ENCODE measurements at regions not wholly inside any gene's neighbourhood (a gene's known extent, or its start where the extent isn't known, plus 50 kb on each side); places are given as distances from the start of the nearest gene placed in this dataset.
"Not testable (repeated sequence)": the region's sequence is repeated elsewhere in the genome, so short reads cannot be mapped to it uniquely, and the experiment has no call there.

- DNase-seq: no peak
Measured at GRCh38 chr6:134821928-134822864, 127.7 kb downstream of the ALDH8A1 start.

GRCh38 chr6:134821397-134821796 lies 128.5 kb downstream of the ALDH8A1 start:
- no peak for DNase-seq

- no peak for DNase-seq
Measured at GRCh38 chr6:134819863-134820800, 129.8 kb downstream of the ALDH8A1 start.

GRCh38 chr6:134819236-134819635 lies 130.7 kb downstream of the ALDH8A1 start:
- no peak for DNase-seq

- DNase-seq: no peak
Measured at GRCh38 chr6:134817448-134817847, 132.5 kb downstream of the ALDH8A1 start.

GRCh38 chr6:134816780-134817179 lies 133.1 kb downstream of the ALDH8A1 start:
- no peak for DNase-seq

GRCh38 chr6:134816300-134816699 lies 133.6 kb downstream of the ALDH8A1 start:
- no peak for DNase-seq

GRCh38 chr6:134814076-134814695 lies 135.7 kb downstream of the ALDH8A1 start:
- DNase-seq: no peak

GRCh38 chr6:134813146-134813545 lies 136.8 kb downstream of the ALDH8A1 start:
- DNase-seq: no peak

- DNase-seq: no peak
Measured at GRCh38 chr6:134810402-134810801, 139.5 kb downstream of the ALDH8A1 start.

GRCh38 chr6:134809130-134809529 lies 140.8 kb downstream of the ALDH8A1 start:
- no peak for DNase-seq

- no peak for DNase-seq
Measured at GRCh38 chr6:134806180-134806798, 143.6 kb downstream of the ALDH8A1 start.

- no peak for DNase-seq
Measured at GRCh38 chr6:134805168-134805567, 144.7 kb downstream of the ALDH8A1 start.

- not testable (repeated sequence) for DNase-seq
Measured at GRCh38 chr6:134804311-134804710, 145.6 kb downstream of the ALDH8A1 start.

GRCh38 chr6:134802426-134803058 lies 147.4 kb downstream of the ALDH8A1 start:
- no peak for DNase-seq

- no peak for DNase-seq
Measured at GRCh38 chr6:134797400-134798113, 152.3 kb downstream of the ALDH8A1 start.

GRCh38 chr6:134795691-134796090 lies 154.2 kb downstream of the ALDH8A1 start:
- DNase-seq: no peak

- no peak for DNase-seq
Measured at GRCh38 chr6:134795001-134795400, 154.9 kb downstream of the ALDH8A1 start.

GRCh38 chr6:134791243-134791843 lies 158.6 kb downstream of the ALDH8A1 start:
- not testable (repeated sequence) for DNase-seq

GRCh38 chr6:134787261-134787877 lies 162.5 kb downstream of the ALDH8A1 start:
- DNase-seq: no peak

All from NCI-H2081 treated with DMSO at 0.1 percent for 48 hours (cell line).